ENCODE measurements at regions not wholly inside any gene's neighbourhood (a gene's known extent, or its start where the extent isn't known, plus 50 kb on each side); places are given as distances from the start of the nearest gene placed in this dataset.

DNA sequence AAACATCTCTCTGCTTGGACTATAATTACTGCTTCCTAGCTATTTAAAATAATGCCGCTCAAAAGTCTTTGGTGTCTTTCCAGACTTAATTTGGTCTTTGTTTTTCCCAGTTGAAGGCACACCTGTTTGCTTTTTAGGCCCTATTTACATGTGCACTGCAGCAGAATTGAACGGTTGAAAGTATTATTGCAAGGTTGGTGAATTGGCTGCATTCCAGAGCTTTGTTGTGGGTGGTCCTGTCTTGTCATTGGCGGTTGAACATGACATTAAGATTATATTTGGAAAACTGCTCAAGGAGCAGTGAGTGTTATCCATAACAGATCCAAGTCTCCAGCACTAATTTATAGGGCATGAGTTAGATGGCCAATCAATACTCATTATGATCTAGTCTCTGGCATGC is 656.3 kb downstream of the PTPRC start:
- Histone ChIP-seq H3K4me1 (no peaks in the 10 kb centered on the region), H3K36me3 (no peaks in the 10 kb centered on the region), H3K27ac (no peak overlapping the region), H3K27me3 (no peaks in the 10 kb centered on the region), H3K9me3 (no peaks in the 10 kb centered on the region), H3K4me3 (no peak overlapping the region)
- intact Hi-C loops (cut with DNase I; ENCODE audit: low total_unique reads): no loop called here
- TF ChIP-seq, protein P1, sequence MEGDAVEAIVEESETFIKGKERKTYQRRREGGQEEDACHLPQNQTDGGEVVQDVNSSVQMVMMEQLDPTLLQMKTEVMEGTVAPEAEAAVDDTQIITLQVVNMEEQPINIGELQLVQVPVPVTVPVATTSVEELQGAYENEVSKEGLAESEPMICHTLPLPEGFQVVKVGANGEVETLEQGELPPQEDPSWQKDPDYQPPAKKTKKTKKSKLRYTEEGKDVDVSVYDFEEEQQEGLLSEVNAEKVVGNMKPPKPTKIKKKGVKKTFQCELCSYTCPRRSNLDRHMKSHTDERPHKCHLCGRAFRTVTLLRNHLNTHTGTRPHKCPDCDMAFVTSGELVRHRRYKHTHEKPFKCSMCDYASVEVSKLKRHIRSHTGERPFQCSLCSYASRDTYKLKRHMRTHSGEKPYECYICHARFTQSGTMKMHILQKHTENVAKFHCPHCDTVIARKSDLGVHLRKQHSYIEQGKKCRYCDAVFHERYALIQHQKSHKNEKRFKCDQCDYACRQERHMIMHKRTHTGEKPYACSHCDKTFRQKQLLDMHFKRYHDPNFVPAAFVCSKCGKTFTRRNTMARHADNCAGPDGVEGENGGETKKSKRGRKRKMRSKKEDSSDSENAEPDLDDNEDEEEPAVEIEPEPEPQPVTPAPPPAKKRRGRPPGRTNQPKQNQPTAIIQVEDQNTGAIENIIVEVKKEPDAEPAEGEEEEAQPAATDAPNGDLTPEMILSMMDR (IDR thresholded peaks at IDR 0.05): no peak
- no peak for DNase-seq

DNA sequence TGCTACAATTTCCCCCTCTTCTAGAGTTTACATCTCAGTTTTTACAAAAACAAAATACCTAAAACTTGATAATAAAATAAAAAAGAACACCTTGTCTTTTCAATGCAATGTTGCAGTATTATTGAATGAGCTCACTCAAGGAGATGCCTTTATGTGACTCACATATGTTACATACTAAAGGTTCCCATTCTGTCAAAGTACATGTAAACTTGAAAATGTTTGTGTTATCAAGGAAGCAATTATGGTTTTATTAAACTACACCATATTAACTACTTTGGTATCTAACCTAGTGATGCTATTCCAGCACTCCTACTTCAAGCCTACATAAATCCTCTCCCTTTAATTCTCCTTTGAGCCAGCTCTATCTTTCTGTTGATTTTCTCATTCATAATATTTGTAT is 658.3 kb downstream of the PTPRC start:
- intact Hi-C loops (cut with DNase I; ENCODE audit: low total_unique reads): no loop called here
- H3K36me3 ChIP-seq: no peaks in the 10 kb centered on the region

DNA sequence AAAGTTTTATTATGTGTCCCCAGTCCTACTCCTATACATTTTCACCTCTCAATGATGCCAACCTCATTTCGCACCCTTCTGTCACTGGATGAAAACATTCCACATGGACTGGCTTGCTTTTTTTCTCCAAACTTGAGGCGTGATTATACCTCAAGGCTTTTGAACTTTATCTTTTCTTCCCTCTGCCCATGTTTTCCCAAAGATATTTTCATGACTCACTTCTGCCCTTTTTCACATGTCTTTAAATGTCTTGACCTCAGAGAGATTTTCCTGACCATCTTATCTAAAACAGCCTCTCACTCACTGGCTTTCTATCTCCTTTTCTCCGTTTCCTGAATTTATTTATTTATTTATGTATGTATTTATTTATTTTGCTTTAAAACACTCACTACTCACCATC is 659.0 kb downstream of the PTPRC start:
- TF ChIP-seq, protein P1 (IDR thresholded peaks at IDR 0.05): no peak
- intact Hi-C loops (cut with DNase I; ENCODE audit: low total_unique reads): no loop called here
- H3K9me3 ChIP-seq: no peaks in the 10 kb centered on the region
- H3K27me3 ChIP-seq: no peaks in the 10 kb centered on the region
- H3K36me3 ChIP-seq: no peaks in the 10 kb centered on the region
- H3K4me1 ChIP-seq: no peaks in the 10 kb centered on the region
- no peak overlapping the region for H3K4me3 ChIP-seq
- no peak overlapping the region for H3K27ac ChIP-seq
- DNase-seq: no peak

More for the DNA sequence above, 658.3 kb downstream of the PTPRC start:
- DNase-seq: no peak
- Histone ChIP-seq H3K4me3 (no peak overlapping the region), H3K9me3 (no peaks in the 10 kb centered on the region), H3K4me1 (no peaks in the 10 kb centered on the region), H3K27me3 (no peaks in the 10 kb centered on the region), H3K27ac (no peak overlapping the region)
- TF ChIP-seq, protein P1 (IDR thresholded peaks at IDR 0.05): no peak

DNA sequence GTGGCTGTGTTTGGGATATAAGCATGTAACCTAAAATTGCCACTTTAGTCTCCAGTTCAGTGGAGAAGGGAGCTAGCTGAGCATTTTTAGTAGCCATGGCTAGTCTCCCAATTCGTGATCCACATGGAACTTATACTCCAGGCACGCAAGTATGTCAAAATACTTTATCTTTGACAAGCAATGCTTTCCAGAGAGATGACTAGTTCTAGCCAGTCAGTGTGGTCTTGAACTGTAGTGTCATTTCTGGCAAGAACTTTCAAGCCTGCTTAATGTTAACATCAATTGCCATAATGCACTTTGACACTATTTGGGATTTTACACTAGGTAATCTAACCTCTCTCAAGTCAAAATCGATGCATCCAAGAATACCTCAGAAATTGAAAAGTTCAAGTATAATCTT is 660.0 kb downstream of the PTPRC start:
- Histone ChIP-seq H3K36me3 (no peaks in the 10 kb centered on the region), H3K27ac (no peak overlapping the region), H3K9me3 (no peaks in the 10 kb centered on the region), H3K4me1 (no peaks in the 10 kb centered on the region), H3K4me3 (no peak overlapping the region), H3K27me3 (no peaks in the 10 kb centered on the region)
- intact Hi-C loops (cut with DNase I; ENCODE audit: low total_unique reads): no loop called here
- DNase-seq: no peak
- TF ChIP-seq, protein P1 (IDR thresholded peaks at IDR 0.05): no peak

DNA sequence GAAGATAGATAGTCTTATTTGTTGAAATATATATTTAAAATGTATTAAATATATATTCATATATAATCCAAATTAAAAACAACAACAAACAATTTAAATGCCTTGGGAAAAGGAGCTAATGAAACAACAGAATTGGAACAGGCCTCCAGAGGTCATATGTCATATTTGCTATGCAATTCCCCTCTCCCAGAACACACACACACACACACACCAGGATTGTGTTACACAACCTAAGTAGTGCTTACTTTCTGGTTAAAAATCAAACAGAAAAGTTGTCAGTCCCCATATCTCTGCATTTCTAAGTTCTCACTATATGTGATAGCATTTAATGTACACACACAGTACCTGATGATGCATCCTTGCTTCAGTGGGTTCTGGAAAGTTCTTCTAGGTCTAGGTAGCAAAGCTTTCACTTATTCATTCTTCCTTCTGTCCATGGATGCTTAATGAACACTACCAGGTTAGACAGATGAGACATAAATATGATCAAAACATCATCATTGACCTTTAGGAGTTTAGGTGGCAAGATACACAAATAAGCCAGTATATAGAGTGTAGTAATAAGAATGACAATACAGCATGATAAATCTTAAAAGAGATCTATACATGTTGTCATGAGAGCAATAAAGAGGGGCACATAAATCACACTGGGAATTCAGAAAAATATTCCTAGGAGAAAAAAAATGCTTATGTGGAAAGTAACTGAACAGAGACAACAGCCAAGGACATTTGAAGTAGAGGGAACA is 662.8 kb downstream of the PTPRC start:
- Histone ChIP-seq H3K9me3 (no peaks in the 10 kb centered on the region), H3K36me3 (no peaks in the 10 kb centered on the region), H3K27me3 (no peaks in the 10 kb centered on the region), H3K4me3 (no peak overlapping the region), H3K27ac (no peak overlapping the region), H3K4me1 (no peaks in the 10 kb centered on the region)
- intact Hi-C loops (cut with DNase I; ENCODE audit: low total_unique reads): no loop called here
- TF ChIP-seq, protein P1 (IDR thresholded peaks at IDR 0.05): no peak
- no peak for DNase-seq

Measured in tibial artery (tissue), 4 donors.